ENCODE measurements at regions not wholly inside any gene's neighbourhood (a gene's known extent, or its start where the extent isn't known, plus 50 kb on each side); places are given as distances from the start of the nearest gene placed in this dataset.

GRCh38 chr11:45435706-45436105 lies 149.6 kb upstream of the SYT13 start:
- H3K36me3 ChIP-seq (replicated peaks in 1 of 2), result no peaks in the 10 kb centered on the region
- no peaks in the 10 kb centered on the region for H3K4me1 ChIP-seq (replicated peaks in 1 of 2)
- DNase-seq, result no peak
- H3K27me3 ChIP-seq, result no peaks in the 10 kb centered on the region
- WGBS, 4 donors, result 53 to 64% (median 63%) methylated on average over 1 to 3 of the region's 3 CpGs
- intact Hi-C loops (cut with DNase I), result no loop called here
- no peak overlapping the region for H3K4me3 ChIP-seq
- H3K9me3 ChIP-seq (replicated peaks in 1 of 3), result no peaks in the 10 kb centered on the region
- TF ChIP-seq, protein P1, sequence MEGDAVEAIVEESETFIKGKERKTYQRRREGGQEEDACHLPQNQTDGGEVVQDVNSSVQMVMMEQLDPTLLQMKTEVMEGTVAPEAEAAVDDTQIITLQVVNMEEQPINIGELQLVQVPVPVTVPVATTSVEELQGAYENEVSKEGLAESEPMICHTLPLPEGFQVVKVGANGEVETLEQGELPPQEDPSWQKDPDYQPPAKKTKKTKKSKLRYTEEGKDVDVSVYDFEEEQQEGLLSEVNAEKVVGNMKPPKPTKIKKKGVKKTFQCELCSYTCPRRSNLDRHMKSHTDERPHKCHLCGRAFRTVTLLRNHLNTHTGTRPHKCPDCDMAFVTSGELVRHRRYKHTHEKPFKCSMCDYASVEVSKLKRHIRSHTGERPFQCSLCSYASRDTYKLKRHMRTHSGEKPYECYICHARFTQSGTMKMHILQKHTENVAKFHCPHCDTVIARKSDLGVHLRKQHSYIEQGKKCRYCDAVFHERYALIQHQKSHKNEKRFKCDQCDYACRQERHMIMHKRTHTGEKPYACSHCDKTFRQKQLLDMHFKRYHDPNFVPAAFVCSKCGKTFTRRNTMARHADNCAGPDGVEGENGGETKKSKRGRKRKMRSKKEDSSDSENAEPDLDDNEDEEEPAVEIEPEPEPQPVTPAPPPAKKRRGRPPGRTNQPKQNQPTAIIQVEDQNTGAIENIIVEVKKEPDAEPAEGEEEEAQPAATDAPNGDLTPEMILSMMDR (IDR thresholded peaks at IDR 0.05), result no peak
- TF ChIP-seq POLR2A (IDR thresholded peaks at IDR 0.05), result no peak
- no peak overlapping the region for H3K27ac ChIP-seq

DNA sequence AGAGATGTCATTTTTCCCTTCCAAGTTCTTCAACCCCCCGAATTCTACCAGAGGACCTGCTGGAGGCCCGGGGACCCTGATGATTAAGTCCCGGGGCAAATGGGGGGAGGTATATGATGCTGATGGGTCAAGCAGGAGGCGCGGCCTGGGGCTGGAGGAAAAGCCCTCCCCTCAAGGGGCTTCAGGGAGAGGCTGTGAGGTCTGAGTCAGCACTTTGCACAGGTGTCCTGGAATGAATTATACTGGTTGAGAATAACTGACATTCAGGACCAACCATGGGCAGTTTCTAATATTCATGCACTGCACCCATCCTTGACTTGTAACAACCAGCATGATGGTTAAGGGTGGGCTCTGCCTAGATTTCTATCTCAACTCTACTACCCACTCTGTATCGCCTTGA lies 146.8 kb upstream of the SYT13 start:
- Histone ChIP-seq H3K9me3 (replicated peaks in 1 of 3) (no peaks in the 10 kb centered on the region), H3K27ac (no peak overlapping the region), H3K4me1 (replicated peaks in 1 of 2) (no peaks in the 10 kb centered on the region), H3K36me3 (replicated peaks in 1 of 2) (no peaks in the 10 kb centered on the region), H3K27me3 (no peaks in the 10 kb centered on the region), H3K4me3 (no peak overlapping the region)
- WGBS, 4 donors, result 83 to 93% (median 89%) methylated on average over 5 to 6 of the region's 6 CpGs
- intact Hi-C loops (cut with DNase I), result no loop called here
- DNase-seq, result no peak
- TF ChIP-seq, protein P1 (IDR thresholded peaks at IDR 0.05), result no peak
- TF ChIP-seq POLR2A (IDR thresholded peaks at IDR 0.05), result no peak

DNA sequence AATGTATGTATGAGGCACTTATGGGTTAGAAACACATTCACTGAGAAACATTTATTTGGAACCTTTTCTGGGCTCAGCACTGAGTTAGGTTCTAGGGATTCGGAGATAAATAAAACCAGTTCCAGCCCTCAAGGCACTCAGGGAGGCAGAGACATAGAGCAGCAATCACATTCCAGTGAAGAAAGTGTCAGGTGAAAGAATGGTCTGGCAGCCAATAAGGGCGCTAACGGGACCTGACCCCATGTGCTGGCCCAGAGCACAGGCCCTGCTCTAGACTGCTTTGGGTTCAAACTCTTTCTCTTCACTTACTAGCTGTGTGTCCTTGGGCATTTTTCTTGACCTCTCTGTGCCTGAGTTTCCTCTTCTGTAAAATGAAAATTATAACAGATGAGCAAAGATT lies 146.0 kb upstream of the SYT13 start:
- WGBS, 4 donors, result 84 to 94% (median 93%) methylated on average over 3 of the region's 3 CpGs
- DNase-seq, result no peak
- H3K9me3 ChIP-seq (replicated peaks in 1 of 3), result no peaks in the 10 kb centered on the region
- H3K4me3 ChIP-seq, result no peak overlapping the region
- intact Hi-C loops (cut with DNase I), result no loop called here
- H3K4me1 ChIP-seq (replicated peaks in 1 of 2), result no peaks in the 10 kb centered on the region
- H3K36me3 ChIP-seq (replicated peaks in 1 of 2), result no peaks in the 10 kb centered on the region
- no peaks in the 10 kb centered on the region for H3K27me3 ChIP-seq
- H3K27ac ChIP-seq, result no peak overlapping the region
- TF ChIP-seq, protein P1 (IDR thresholded peaks at IDR 0.05), result no peak
- TF ChIP-seq POLR2A (IDR thresholded peaks at IDR 0.05), result no peak

GRCh38 chr11:45431046-45432018 lies 145.2 kb upstream of the SYT13 start:
- WGBS, 4 donors, result 81 to 89% (median 87%) methylated on average over 11 to 13 of the region's 13 CpGs
- H3K27me3 ChIP-seq, result no peaks in the 10 kb centered on the region
- no peaks in the 10 kb centered on the region for H3K4me1 ChIP-seq (replicated peaks in 1 of 2)
- H3K9me3 ChIP-seq (replicated peaks in 1 of 3), result no peaks in the 10 kb centered on the region
- intact Hi-C loops (cut with DNase I), result no loop called here
- no peak for TF ChIP-seq POLR2A (IDR thresholded peaks at IDR 0.05)
- TF ChIP-seq, protein P1 (IDR thresholded peaks at IDR 0.05), result no peak
- no peak for DNase-seq
- H3K4me3 ChIP-seq, result no peak overlapping the region
- H3K36me3 ChIP-seq (replicated peaks in 1 of 2), result no peaks in the 10 kb centered on the region
- no peak overlapping the region for H3K27ac ChIP-seq
